Activated CD4-positive, CD25-positive, alpha-beta regulatory T cell (primary cell): ENCODE measurements at regions not wholly inside any gene's neighbourhood (a gene's known extent, or its start where the extent isn't known, plus 50 kb on each side); places are given as distances from the start of the nearest gene placed in this dataset.
"Not testable (repeated sequence)": the region's sequence is repeated elsewhere in the genome, so short reads cannot be mapped to it uniquely, and the experiment has no call there.

ENCODE experiments used
- DNase-seq, 4 experiments: peaks; one replicate each; lab custom pipeline; 2025; lab: John Stamatoyannopoulos, UW

GRCh38 chr11:123344188-123344587 is 85.9 kb upstream of the GRAMD1B start:
- DNase-seq: not testable (repeated sequence)

- no peak for DNase-seq
Measured at GRCh38 chr11:123338997-123339752, 90.9 kb upstream of the GRAMD1B start.

DNA sequence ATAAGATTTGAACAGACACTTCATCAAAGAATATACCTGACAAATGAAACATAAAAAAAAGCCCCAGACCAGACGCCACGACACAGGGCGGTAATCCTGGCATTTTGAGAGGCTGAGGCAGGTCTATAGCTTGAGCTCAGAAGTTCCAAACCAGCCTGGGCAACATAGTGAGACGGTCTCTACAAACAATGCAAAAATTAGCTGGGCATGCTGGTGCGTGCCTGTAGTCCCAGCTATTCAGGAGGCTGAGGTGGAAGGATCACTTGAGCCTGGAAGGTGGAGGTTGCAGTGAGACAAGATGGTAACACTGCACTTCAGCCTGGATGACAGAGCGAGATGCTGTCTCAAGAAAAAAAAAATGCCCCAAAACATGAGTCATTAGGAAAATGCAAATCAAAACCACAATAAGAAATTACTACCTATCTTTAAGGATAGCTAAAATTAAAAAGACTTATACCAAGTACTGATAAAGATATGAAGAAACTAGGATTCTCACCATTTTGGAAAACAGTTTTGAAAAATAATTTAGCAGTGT is 91.7 kb upstream of the GRAMD1B start:
- DNase-seq: no peak

GRCh38 chr11:123334925-123335324 is 95.1 kb upstream of the GRAMD1B start:
- DNase-seq: no peak

GRCh38 chr11:123332577-123332976 is 97.5 kb upstream of the GRAMD1B start:
- not testable (repeated sequence) for DNase-seq

GRCh38 chr11:123330948-123331347 is 99.1 kb upstream of the GRAMD1B start:
- no peak for DNase-seq

- DNase-seq: no peak
Measured at GRCh38 chr11:123330471-123330870, 99.6 kb upstream of the GRAMD1B start.

- no peak for DNase-seq
Measured at GRCh38 chr11:123330071-123330470, 100.0 kb upstream of the GRAMD1B start.

DNA sequence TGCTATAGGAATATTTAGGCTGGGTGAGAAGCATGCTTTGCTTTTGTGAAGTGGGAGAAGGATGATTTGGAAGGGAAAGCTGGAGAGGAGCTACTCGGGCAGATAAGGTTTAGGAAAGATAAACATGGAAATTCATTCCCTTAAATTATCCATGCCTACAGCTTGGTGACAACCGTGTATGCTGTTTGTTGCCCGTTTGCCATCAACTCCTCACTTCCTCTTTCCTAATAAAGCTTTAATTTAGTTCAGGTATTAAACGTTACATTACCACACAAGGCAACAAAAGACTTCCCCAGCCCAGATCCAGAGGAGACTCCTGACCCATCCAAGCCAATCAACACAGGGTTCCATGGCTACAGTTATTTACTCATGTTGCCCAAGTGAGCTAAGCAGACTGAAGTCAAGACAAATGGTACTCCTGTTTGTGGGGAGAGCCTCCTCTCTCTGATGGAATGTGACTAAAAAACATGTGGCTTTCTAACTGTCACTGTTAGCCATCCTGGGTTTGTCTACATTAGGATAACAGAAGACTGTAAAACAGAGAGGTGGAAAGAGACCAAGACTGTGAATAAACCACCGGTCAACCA is 101.7 kb upstream of the GRAMD1B start:
- no peak for DNase-seq

- no peak for DNase-seq
Measured at GRCh38 chr11:123325533-123325932, 104.5 kb upstream of the GRAMD1B start.

- DNase-seq: no peak
Measured at GRCh38 chr11:123323568-123323967, 106.5 kb upstream of the GRAMD1B start.

DNA sequence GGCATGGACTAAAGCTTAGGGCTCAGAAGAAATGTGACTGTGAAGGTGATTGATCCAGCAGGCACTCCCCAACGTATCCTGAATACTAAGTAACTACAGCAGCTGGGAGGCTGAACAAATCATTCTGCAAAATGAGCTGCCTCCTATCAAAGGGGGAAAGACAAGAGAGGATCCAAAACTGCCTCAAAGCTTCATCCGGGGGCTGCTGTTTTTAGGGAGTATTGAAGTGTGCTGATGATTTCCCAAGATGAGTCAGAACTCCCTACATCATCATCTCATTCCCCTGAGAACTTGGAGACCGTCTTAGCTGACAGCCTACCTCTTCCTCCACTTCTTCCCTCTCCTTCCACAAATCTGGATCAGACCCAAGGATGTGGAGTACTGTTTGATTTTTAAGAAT is 108.4 kb upstream of the GRAMD1B start:
- no peak for DNase-seq

DNA sequence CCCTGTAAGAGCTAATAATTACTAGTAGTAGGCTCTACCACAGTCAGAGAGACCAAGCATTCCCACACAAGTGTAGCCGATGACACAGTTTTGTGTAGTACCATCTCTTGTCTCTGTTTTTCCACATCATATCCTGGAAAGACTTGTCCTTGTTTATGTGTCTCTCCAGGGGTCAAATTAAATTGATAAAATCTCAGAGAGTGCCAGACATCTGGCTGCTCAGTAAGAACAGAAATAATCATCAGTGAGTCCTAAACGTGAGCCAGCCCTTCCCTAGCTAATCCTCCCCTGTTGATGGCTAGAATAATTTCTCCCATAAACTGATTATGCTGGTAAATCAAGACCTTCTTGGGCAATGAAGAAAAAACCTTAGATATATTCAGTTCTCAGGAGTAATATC is 111.4 kb upstream of the GRAMD1B start:
- DNase-seq: no peak

- not testable (repeated sequence) for DNase-seq
Measured at GRCh38 chr11:123318132-123318531, 111.9 kb upstream of the GRAMD1B start.

- DNase-seq: no peak
Measured at GRCh38 chr11:123316003-123316402, 114.1 kb upstream of the GRAMD1B start.

GRCh38 chr11:123314972-123315371 is 115.1 kb upstream of the GRAMD1B start:
- no peak for DNase-seq

DNA sequence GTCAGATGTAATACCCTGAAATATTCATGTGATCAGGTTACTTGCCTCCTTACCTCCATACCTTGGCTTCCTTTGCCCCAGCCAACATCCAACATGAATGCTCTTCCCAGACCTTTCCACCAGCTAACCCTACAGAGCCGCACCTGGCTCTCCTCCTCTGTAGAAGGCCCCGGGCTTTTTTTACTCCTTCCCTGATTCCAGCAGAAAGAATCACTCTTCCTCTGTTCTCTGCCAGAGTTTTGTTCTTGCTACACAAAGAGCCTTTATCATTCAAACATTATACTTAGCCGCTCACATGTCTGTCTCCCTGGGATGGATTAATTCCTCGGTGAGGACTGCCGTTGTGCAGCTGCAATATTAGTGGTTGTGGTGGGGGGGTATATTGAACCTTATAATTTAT is 116.8 kb upstream of the GRAMD1B start:
- no peak for DNase-seq

- no peak for DNase-seq
Measured at GRCh38 chr11:123308077-123308476, 113.0 kb upstream of the CLMP start.

GRCh38 chr11:123307276-123307675 is 112.2 kb upstream of the CLMP start:
- DNase-seq: no peak

- DNase-seq: no peak
Measured at GRCh38 chr11:123306531-123306930, 111.5 kb upstream of the CLMP start.

DNA sequence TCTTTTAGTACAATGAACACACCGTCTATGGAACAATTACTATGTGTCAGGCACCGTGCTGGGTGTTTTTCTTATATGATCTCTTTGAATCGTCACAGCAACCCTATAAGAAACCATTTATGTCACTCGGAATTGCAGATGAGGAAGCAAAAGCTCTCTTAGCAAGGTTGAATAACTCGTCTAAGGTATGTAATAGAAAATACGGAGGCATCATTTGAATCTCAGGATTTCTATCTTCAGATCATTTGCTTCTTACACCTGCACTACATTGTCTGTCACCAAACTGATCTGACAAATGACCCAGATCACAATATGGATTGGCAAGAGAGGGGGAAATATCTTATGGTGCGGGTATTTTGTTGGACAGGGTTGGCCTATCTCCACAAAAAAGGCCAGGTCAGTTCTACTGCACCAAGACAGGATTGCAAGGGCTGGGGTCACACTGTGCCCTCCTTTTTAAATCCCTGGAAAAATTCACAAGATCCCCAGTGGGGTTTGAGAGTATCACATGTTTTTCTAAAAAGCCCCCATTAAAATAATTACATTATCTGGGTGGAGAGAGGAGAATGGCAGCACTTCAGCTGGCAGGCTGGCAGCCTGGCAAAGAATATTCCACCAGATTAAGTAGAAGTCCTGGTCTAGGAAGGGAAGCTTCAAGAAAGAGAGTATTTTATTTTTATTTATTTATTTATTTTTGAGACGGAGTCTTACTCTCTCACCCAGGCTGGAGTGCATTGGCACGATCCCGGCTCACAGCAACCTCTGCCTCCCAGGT is 110.7 kb upstream of the CLMP start:
- DNase-seq: no peak

- no peak for DNase-seq
Measured at GRCh38 chr11:123304828-123305466, 109.9 kb upstream of the CLMP start.
